T follicular helper cell (primary cell): ENCODE measurements at regions not wholly inside any gene's neighbourhood (a gene's known extent, or its start where the extent isn't known, plus 50 kb on each side); places are given as distances from the start of the nearest gene placed in this dataset.

Experiments used
- DNase-seq: peaks from one replicate; pipeline ENCODE4 v3.0.0-alpha.2; 2020; ENCODE audit warnings: low read depth

GRCh38 chrX:124836786-124837185 is 482.9 kb upstream of the TEX13C start:
- no peak for DNase-seq

- no peak for DNase-seq
Measured at GRCh38 chrX:124842205-124842604, 477.5 kb upstream of the TEX13C start.

- no peak for DNase-seq
Measured at GRCh38 chrX:124860736-124861135, 458.9 kb upstream of the TEX13C start.

- DNase-seq: no peak
Measured at GRCh38 chrX:124862301-124862700, 457.4 kb upstream of the TEX13C start.

- no peak for DNase-seq
Measured at GRCh38 chrX:124863303-124863702, 456.4 kb upstream of the TEX13C start.

- DNase-seq: no peak
Measured at GRCh38 chrX:124887572-124887971, 432.1 kb upstream of the TEX13C start.

- DNase-seq: no peak
Measured at GRCh38 chrX:124895947-124896346, 423.7 kb upstream of the TEX13C start.

- no peak for DNase-seq
Measured at GRCh38 chrX:124902953-124903352, 416.7 kb upstream of the TEX13C start.

GRCh38 chrX:124910611-124911010 is 409.1 kb upstream of the TEX13C start:
- DNase-seq: no peak

GRCh38 chrX:124917011-124917410 is 402.7 kb upstream of the TEX13C start:
- DNase-seq: no peak

- DNase-seq: no peak
Measured at GRCh38 chrX:124925681-124926080, 394.0 kb upstream of the TEX13C start.

GRCh38 chrX:124931241-124931640 is 388.4 kb upstream of the TEX13C start:
- DNase-seq: no peak

GRCh38 chrX:124931958-124932357 is 387.7 kb upstream of the TEX13C start:
- DNase-seq: no peak

GRCh38 chrX:124938715-124939114 is 381.0 kb upstream of the TEX13C start:
- DNase-seq: no peak

- DNase-seq: no peak
Measured at GRCh38 chrX:124940531-124940930, 379.1 kb upstream of the TEX13C start.

GRCh38 chrX:124954402-124954801 is 365.3 kb upstream of the TEX13C start:
- no peak for DNase-seq

GRCh38 chrX:124960454-124960853 is 359.2 kb upstream of the TEX13C start:
- DNase-seq: no peak

- no peak for DNase-seq
Measured at GRCh38 chrX:124963717-124964116, 356.0 kb upstream of the TEX13C start, which contains the start of gene TENM1. Gene TENM1, minus strand, starts transcription at chrX:124963817.

GRCh38 chrX:124975456-124975855 is 344.2 kb upstream of the TEX13C start:
- no peak for DNase-seq

- no peak for DNase-seq
Measured at GRCh38 chrX:124981420-124981819, 338.3 kb upstream of the TEX13C start.

- no peak for DNase-seq
Measured at GRCh38 chrX:124984140-124984813, 335.4 kb upstream of the TEX13C start.

GRCh38 chrX:124986284-124986683 is 333.4 kb upstream of the TEX13C start:
- DNase-seq: no peak

- DNase-seq: no peak
Measured at GRCh38 chrX:124993735-124994134, 325.9 kb upstream of the TEX13C start.

GRCh38 chrX:124994404-124994803 is 325.3 kb upstream of the TEX13C start:
- DNase-seq: no peak
